GM19328 (cell line): ENCODE measurements at regions not wholly inside any gene's neighbourhood (a gene's known extent, or its start where the extent isn't known, plus 50 kb on each side); places are given as distances from the start of the nearest gene placed in this dataset.
"Not testable (repeated sequence)": the region's sequence is repeated elsewhere in the genome, so short reads cannot be mapped to it uniquely, and the experiment has no call there.

ENCODE experiments used
- ATAC-seq: cut with Tn5 transposase; IDR thresholded peaks from one replicate; pipeline ENCODE4 v1.9.1; 2021; ENCODE audit warnings: mild to moderate bottlenecking, moderate library complexity; ENCODE audit not compliant: unreplicated experiment

- no peak for ATAC-seq
Observed at GRCh38 chr2:145807554-145807953, 1287.6 kb upstream of the ZEB2 start.

GRCh38 chr2:145806546-145806945, 1286.6 kb upstream of the ZEB2 start:
- ATAC-seq = no peak

- no peak for ATAC-seq
Observed at GRCh38 chr2:145802133-145802532, 1282.2 kb upstream of the ZEB2 start.

GRCh38 chr2:145801210-145801609, 1281.3 kb upstream of the ZEB2 start:
- ATAC-seq = no peak

- no peak for ATAC-seq
Observed at GRCh38 chr2:145800151-145801091, 1280.5 kb upstream of the ZEB2 start.

- ATAC-seq = no peak
Observed at GRCh38 chr2:145799595-145800108, 1279.7 kb upstream of the ZEB2 start.

- ATAC-seq = no peak
Observed at GRCh38 chr2:145798419-145798818, 1278.5 kb upstream of the ZEB2 start.

GRCh38 chr2:145797692-145798091, 1277.8 kb upstream of the ZEB2 start:
- ATAC-seq = no peak

- no peak for ATAC-seq
Observed at GRCh38 chr2:145792745-145793144, 1272.8 kb upstream of the ZEB2 start.

- ATAC-seq = no peak
Observed at GRCh38 chr2:145789636-145790035, 1269.7 kb upstream of the ZEB2 start.

- not testable (repeated sequence) for ATAC-seq
Observed at GRCh38 chr2:145787597-145788361, 1267.9 kb upstream of the ZEB2 start.

- ATAC-seq = not testable (repeated sequence)
Observed at GRCh38 chr2:145782607-145783006, 1262.7 kb upstream of the ZEB2 start.

GRCh38 chr2:145777914-145778313, 1258.0 kb upstream of the ZEB2 start:
- no peak for ATAC-seq

GRCh38 chr2:145777297-145777696, 1257.4 kb upstream of the ZEB2 start:
- no peak for ATAC-seq

GRCh38 chr2:145775591-145775990, 1255.7 kb upstream of the ZEB2 start:
- no peak for ATAC-seq

- peak; percentile 91 for ATAC-seq
Observed at GRCh38 chr2:145771525-145771924, 1251.6 kb upstream of the ZEB2 start.

GRCh38 chr2:145769011-145769716, 1249.2 kb upstream of the ZEB2 start:
- ATAC-seq = no peak

GRCh38 chr2:145765874-145766273, 1246.0 kb upstream of the ZEB2 start:
- ATAC-seq = no peak

GRCh38 chr2:145764631-145765030, 1244.7 kb upstream of the ZEB2 start:
- no peak for ATAC-seq

GRCh38 chr2:145760781-145761649, 1241.1 kb upstream of the ZEB2 start:
- ATAC-seq = no peak
